Stomach smooth muscle (tissue), 2 donors: ENCODE measurements at regions not wholly inside any gene's neighbourhood (a gene's known extent, or its start where the extent isn't known, plus 50 kb on each side); places are given as distances from the start of the nearest gene placed in this dataset.

Experiments used
- H3K27ac ChIP-seq: one replicate; pipeline ENCODE4 v1.7.0; 2013; ENCODE audit warnings: mild to moderate bottlenecking, low read length, inconsistent platforms
- H3K27me3 ChIP-seq, 2 donors: one replicate each; pipeline ENCODE4 v1.7.0; 2013; ENCODE audit warnings: low read length in 2 of 2; ENCODE audit not compliant: insufficient read depth in 2 of 2, control insufficient read depth in 1 of 2
- H3K36me3 ChIP-seq, 2 donors: one replicate each; pipeline ENCODE4 v1.7.0; 2013; ENCODE audit warnings: low read length in 2 of 2; ENCODE audit not compliant: control insufficient read depth in 2 of 2, insufficient read depth in 2 of 2
- H3K4me1 ChIP-seq: one replicate; pipeline ENCODE4 v1.7.0; 2013; ENCODE audit warnings: low read length; ENCODE audit not compliant: control insufficient read depth, insufficient read depth
- H3K4me3 ChIP-seq, 2 donors: one replicate each; pipeline ENCODE4 v1.7.0; 2013; ENCODE audit warnings: low read length in 2 of 2
- H3K9ac ChIP-seq, 2 donors: one replicate each; pipeline ENCODE4 v1.7.0; 2013; ENCODE audit warnings: low read length in 2 of 2, mild to moderate bottlenecking in 1 of 2
- H3K9me3 ChIP-seq, 2 donors: one replicate each; pipeline ENCODE4 v1.7.0; 2013; ENCODE audit warnings: low read length in 2 of 2; ENCODE audit not compliant: control insufficient read depth in 2 of 2
- donor health status: healthy.
- donor health status: Pancreatic carcinoma.

GRCh38 chr10:90143937-90144336 lies 442.5 kb downstream of the KIF20B start:
- no peak overlapping the region for H3K27ac ChIP-seq
- H3K4me3 ChIP-seq: no peak overlapping the region

GRCh38 chr10:90148116-90148855 lies 446.9 kb downstream of the KIF20B start:
- no peak overlapping the region for H3K4me3 ChIP-seq
- H3K27ac ChIP-seq: no peak overlapping the region
- no peaks in the 10 kb centered on the region for H3K27me3 ChIP-seq
- H3K9me3 ChIP-seq: peaks cover 0 to 2% of the 10 kb centered on the region in 2 donors
- no peaks in the 10 kb centered on the region for H3K4me1 ChIP-seq
- no peaks in the 10 kb centered on the region for H3K36me3 ChIP-seq
- no peak overlapping the region for H3K9ac ChIP-seq

More at GRCh38 chr10:90143937-90144336, 442.5 kb downstream of the KIF20B start:
- H3K9me3 ChIP-seq: peaks cover 0 to 5% of the 10 kb centered on the region in 2 donors
- no peak overlapping the region for H3K9ac ChIP-seq
- no peaks in the 10 kb centered on the region for H3K36me3 ChIP-seq
- no peaks in the 10 kb centered on the region for H3K27me3 ChIP-seq
- no peaks in the 10 kb centered on the region for H3K4me1 ChIP-seq

- no peaks in the 10 kb centered on the region for H3K4me1 ChIP-seq
- H3K36me3 ChIP-seq: no peaks in the 10 kb centered on the region
- H3K27ac ChIP-seq: no peak overlapping the region
- H3K9ac ChIP-seq: no peak overlapping the region
- H3K9me3 ChIP-seq: no peaks in the 10 kb centered on the region
- H3K27me3 ChIP-seq: no peaks in the 10 kb centered on the region
- H3K4me3 ChIP-seq: no peak overlapping the region
Observed at GRCh38 chr10:90149563-90149962, 448.2 kb downstream of the KIF20B start.

- H3K9me3 ChIP-seq: no peaks in the 10 kb centered on the region
- H3K36me3 ChIP-seq: no peaks in the 10 kb centered on the region
- no peaks in the 10 kb centered on the region for H3K4me1 ChIP-seq
- H3K27me3 ChIP-seq: no peaks in the 10 kb centered on the region
- H3K9ac ChIP-seq: no peak overlapping the region
- no peak overlapping the region for H3K27ac ChIP-seq
- H3K4me3 ChIP-seq: no peak overlapping the region
Observed at GRCh38 chr10:90162271-90162853, 461.0 kb downstream of the KIF20B start.

- no peak overlapping the region for H3K27ac ChIP-seq
- no peaks in the 10 kb centered on the region for H3K4me1 ChIP-seq
- no peak overlapping the region for H3K4me3 ChIP-seq
- no peak overlapping the region for H3K9ac ChIP-seq
- no peaks in the 10 kb centered on the region for H3K9me3 ChIP-seq
- H3K36me3 ChIP-seq: no peaks in the 10 kb centered on the region
- no peaks in the 10 kb centered on the region for H3K27me3 ChIP-seq
Observed at GRCh38 chr10:90167174-90168064, 466.0 kb downstream of the KIF20B start.

GRCh38 chr10:90168244-90168643 lies 466.9 kb downstream of the KIF20B start:
- H3K27me3 ChIP-seq: no peaks in the 10 kb centered on the region
- no peaks in the 10 kb centered on the region for H3K36me3 ChIP-seq
- no peaks in the 10 kb centered on the region for H3K9me3 ChIP-seq
- no peak overlapping the region for H3K9ac ChIP-seq
- H3K27ac ChIP-seq: no peak overlapping the region
- H3K4me1 ChIP-seq: no peaks in the 10 kb centered on the region
- no peak overlapping the region for H3K4me3 ChIP-seq

GRCh38 chr10:90171014-90171722 lies 469.8 kb downstream of the KIF20B start:
- Histone ChIP-seq H3K9ac (no peak overlapping the region), H3K4me1 (no peaks in the 10 kb centered on the region), H3K27ac (no peak overlapping the region), H3K36me3 (no peaks in the 10 kb centered on the region), H3K9me3 (no peaks in the 10 kb centered on the region), H3K4me3 (no peak overlapping the region), H3K27me3 (no peaks in the 10 kb centered on the region)

- H3K4me1 ChIP-seq: no peaks in the 10 kb centered on the region
- no peaks in the 10 kb centered on the region for H3K36me3 ChIP-seq
- no peak overlapping the region for H3K9ac ChIP-seq
- no peaks in the 10 kb centered on the region for H3K27me3 ChIP-seq
- H3K9me3 ChIP-seq: no peaks in the 10 kb centered on the region
- H3K27ac ChIP-seq: no peak overlapping the region
- H3K4me3 ChIP-seq: no peak overlapping the region
Observed at GRCh38 chr10:90174531-90174930, 473.1 kb downstream of the KIF20B start.

- no peaks in the 10 kb centered on the region for H3K4me1 ChIP-seq
- H3K27me3 ChIP-seq: no peaks in the 10 kb centered on the region
- no peak overlapping the region for H3K4me3 ChIP-seq
- no peak overlapping the region for H3K9ac ChIP-seq
- H3K27ac ChIP-seq: peak overlapping the region; percentile 18
- no peaks in the 10 kb centered on the region for H3K36me3 ChIP-seq
- H3K9me3 ChIP-seq: no peaks in the 10 kb centered on the region
Observed at GRCh38 chr10:90175161-90175681, 473.8 kb downstream of the KIF20B start.

GRCh38 chr10:90179696-90180407 lies 478.5 kb downstream of the KIF20B start:
- Histone ChIP-seq H3K9me3 (no peaks in the 10 kb centered on the region), H3K9ac (no peak overlapping the region), H3K27me3 (no peaks in the 10 kb centered on the region), H3K27ac (no peak overlapping the region), H3K4me1 (no peaks in the 10 kb centered on the region), H3K4me3 (no peak overlapping the region), H3K36me3 (no peaks in the 10 kb centered on the region)
